Natural killer cell (primary cell): ENCODE measurements at regions not wholly inside any gene's neighbourhood (a gene's known extent, or its start where the extent isn't known, plus 50 kb on each side); places are given as distances from the start of the nearest gene placed in this dataset.

Experiments
- ATAC-seq, 3 donors: fragments of 150-1000 bp in 2 of 3; fragments of 200-7000 bp in 1 of 3; cut with Tn5 transposase; 1 replicate in 1 of 3; 2 replicates in 2 of 3; pipeline ENCODE4 v1.10.0; 2021; ENCODE audit warnings: mild to moderate bottlenecking in 2 of 3, moderate library complexity in 2 of 3
- DNase-seq, 2 donors: peaks; one replicate each; pipeline versions ENCODE4 v3.0.0 to v3.0.0-alpha.2; 2013 to 2021; ENCODE audit warnings: mixed read lengths in 1 of 2
- H3K27ac ChIP-seq: one replicate; pipeline ENCODE4 v1.5.1; 2013; ENCODE audit warnings: mild to moderate bottlenecking, low read length
- H3K27me3 ChIP-seq: one replicate; pipeline ENCODE4 v1.6.1; 2013; ENCODE audit warnings: low read length; ENCODE audit not compliant: control insufficient read depth, insufficient read depth
- H3K36me3 ChIP-seq: one replicate; pipeline ENCODE4 v1.6.1; 2013; ENCODE audit warnings: low read length; ENCODE audit not compliant: control insufficient read depth, insufficient read depth
- H3K4me1 ChIP-seq: one replicate; pipeline ENCODE4 v1.6.1; 2013; ENCODE audit warnings: low read length; ENCODE audit not compliant: control insufficient read depth, insufficient read depth
- H3K4me3 ChIP-seq: one replicate; pipeline ENCODE4 v1.5.1; 2013; ENCODE audit warnings: low read length
- H3K9me3 ChIP-seq: one replicate; pipeline ENCODE4 v1.6.1; 2013; ENCODE audit warnings: low read length; ENCODE audit not compliant: control insufficient read depth, insufficient read depth
- H3K27ac Mint-ChIP-seq, 2 donors: one replicate each; pipeline ENCODE4 v1.8.0; 2022; ENCODE audit warnings: mild to moderate bottlenecking in 2 of 2, mixed read lengths in 2 of 2, moderate library complexity in 1 of 2
- H3K27me3 Mint-ChIP-seq, 2 donors: one replicate each; pipeline ENCODE4 v1.8.0; 2022; ENCODE audit warnings: low read depth in 2 of 2, mixed read lengths in 2 of 2
- H3K36me3 Mint-ChIP-seq: one replicate; pipeline ENCODE4 v1.8.0; 2022; ENCODE audit warnings: mixed read lengths
- H3K4me1 Mint-ChIP-seq, 2 donors: one replicate each; pipeline ENCODE4 v1.8.0; 2022; ENCODE audit warnings: mixed read lengths in 2 of 2
- H3K4me3 Mint-ChIP-seq: one replicate; pipeline ENCODE4 v1.8.0; 2022; ENCODE audit warnings: mild to moderate bottlenecking, moderate library complexity, mixed read lengths
- H3K9me3 Mint-ChIP-seq, 2 donors: one replicate each; pipeline ENCODE4 v1.8.0; 2022; ENCODE audit warnings: mixed read lengths in 2 of 2
- WGBS: methylation state at CpG from one replicate; pipeline ENCODE4 v1.1.7; 2013; ENCODE audit warnings: missing lambda C conversion rate; ENCODE audit not compliant: insufficient coverage; 5-methylcytosine and 5-hydroxymethylcytosine counted together
- intact Hi-C: fragments of 100-400 bp; cut with micrococcal nuclease; formaldehyde crosslinking; loops from one replicate; pipeline ENCODE4 v1.14.2; 2022
- TF ChIP-seq, protein P1 (sequence below): fragments of 200-600 bp; IDR thresholded peaks from one replicate; pipeline ENCODE4 v1.8.0; 2022; ENCODE audit warnings: antibody characterized with exemption

DNA sequence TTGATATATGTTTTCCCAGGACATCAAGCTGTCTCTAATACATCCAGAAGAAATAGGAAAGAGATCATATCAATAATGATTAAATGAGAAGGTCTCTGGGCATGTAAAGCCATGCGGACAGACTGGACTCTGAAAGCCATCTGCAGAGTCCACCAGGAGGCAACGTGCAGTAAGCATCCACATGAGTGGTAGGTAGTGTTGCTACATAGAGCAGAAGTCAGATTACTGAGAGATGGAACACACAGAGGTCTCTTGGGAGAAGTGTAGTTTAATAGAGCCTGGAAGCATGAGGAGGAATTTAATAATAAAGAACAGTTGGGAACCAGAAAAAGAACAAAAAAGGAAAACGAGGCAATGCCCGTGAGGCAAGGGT is 758.1 kb upstream of the DDX18 start:
- H3K9me3 Mint-ChIP-seq: peaks cover 16 to 30% of the 10 kb centered on the region in 2 donors
- WGBS: 97% methylated on average over 4 of the region's 4 CpGs

DNA sequence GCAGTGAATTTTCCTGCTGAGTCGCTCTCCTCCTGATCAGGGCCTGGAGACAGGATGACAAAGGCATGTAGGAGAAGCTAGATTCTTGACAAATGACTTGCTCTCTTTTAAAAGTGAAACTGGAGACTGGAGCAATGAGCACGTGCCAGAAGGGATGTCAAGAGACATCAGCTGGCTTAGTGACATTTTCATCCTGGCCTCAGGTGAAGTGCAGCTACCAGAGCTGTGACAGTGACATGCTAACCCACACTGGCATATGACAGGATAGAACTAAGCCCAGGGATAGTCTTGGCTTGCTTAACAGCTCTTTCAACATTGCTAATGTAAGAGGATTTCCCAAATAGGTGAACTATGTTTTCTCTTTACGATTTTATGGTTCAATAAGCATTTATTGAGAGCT is 757.5 kb upstream of the DDX18 start:
- no peak for ATAC-seq
- Mint-ChIP-seq H3K27me3 (no peaks in the 10 kb centered on the region), H3K4me1 (no peaks in the 10 kb centered on the region), H3K9me3 (peaks cover 16 to 32% of the 10 kb centered on the region in 2 donors), H3K4me3 (no peak overlapping the region), H3K36me3 (no peaks in the 10 kb centered on the region), H3K27ac (no peak overlapping the region)
- Histone ChIP-seq H3K36me3 (no peaks in the 10 kb centered on the region), H3K9me3 (peaks cover 19% of the 10 kb centered on the region), H3K27ac (no peak overlapping the region), H3K27me3 (no peaks in the 10 kb centered on the region), H3K4me3 (no peak overlapping the region), H3K4me1 (no peaks in the 10 kb centered on the region)
- DNase-seq: no peak
- WGBS: 66% methylated on average over 2 of the region's 3 CpGs
- TF ChIP-seq, protein P1, sequence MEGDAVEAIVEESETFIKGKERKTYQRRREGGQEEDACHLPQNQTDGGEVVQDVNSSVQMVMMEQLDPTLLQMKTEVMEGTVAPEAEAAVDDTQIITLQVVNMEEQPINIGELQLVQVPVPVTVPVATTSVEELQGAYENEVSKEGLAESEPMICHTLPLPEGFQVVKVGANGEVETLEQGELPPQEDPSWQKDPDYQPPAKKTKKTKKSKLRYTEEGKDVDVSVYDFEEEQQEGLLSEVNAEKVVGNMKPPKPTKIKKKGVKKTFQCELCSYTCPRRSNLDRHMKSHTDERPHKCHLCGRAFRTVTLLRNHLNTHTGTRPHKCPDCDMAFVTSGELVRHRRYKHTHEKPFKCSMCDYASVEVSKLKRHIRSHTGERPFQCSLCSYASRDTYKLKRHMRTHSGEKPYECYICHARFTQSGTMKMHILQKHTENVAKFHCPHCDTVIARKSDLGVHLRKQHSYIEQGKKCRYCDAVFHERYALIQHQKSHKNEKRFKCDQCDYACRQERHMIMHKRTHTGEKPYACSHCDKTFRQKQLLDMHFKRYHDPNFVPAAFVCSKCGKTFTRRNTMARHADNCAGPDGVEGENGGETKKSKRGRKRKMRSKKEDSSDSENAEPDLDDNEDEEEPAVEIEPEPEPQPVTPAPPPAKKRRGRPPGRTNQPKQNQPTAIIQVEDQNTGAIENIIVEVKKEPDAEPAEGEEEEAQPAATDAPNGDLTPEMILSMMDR: no peak
- intact Hi-C loops: no loop called here

More for the DNA sequence above, 758.1 kb upstream of the DDX18 start:
- no peak overlapping the region for H3K27ac Mint-ChIP-seq
- ATAC-seq: no peak
- intact Hi-C loops: no loop called here
- no peaks in the 10 kb centered on the region for H3K36me3 Mint-ChIP-seq
- no peak for DNase-seq
- no peaks in the 10 kb centered on the region for H3K4me1 Mint-ChIP-seq
- H3K9me3 ChIP-seq: peaks cover 19% of the 10 kb centered on the region
- H3K4me3 ChIP-seq: no peak overlapping the region
- H3K36me3 ChIP-seq: no peaks in the 10 kb centered on the region
- TF ChIP-seq, protein P1: no peak
- no peak overlapping the region for H3K27ac ChIP-seq
- H3K27me3 ChIP-seq: no peaks in the 10 kb centered on the region
- H3K27me3 Mint-ChIP-seq: no peaks in the 10 kb centered on the region
- no peak overlapping the region for H3K4me3 Mint-ChIP-seq
- no peaks in the 10 kb centered on the region for H3K4me1 ChIP-seq

DNA sequence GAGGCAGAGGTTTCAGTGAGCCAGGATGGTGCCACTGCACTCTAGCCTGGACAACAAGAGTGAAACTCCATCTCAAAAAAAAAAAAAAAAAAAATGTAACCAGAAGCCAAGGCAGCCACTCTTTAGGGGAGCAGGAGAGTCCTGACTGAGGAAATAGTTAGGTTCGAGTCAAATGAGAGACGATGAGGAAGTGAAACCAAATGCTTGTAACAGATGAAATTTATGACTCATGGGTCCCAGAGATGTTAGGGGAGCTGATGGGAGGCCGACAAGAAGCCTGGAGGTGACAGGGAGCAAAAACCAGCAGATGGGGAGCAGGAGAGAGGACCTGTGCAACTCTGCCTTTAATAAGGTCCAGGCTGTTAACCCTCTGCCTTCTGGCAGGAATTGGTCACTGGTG is 756.1 kb upstream of the DDX18 start:
- intact Hi-C loops: no loop called here
- no peak for ATAC-seq
- Histone ChIP-seq H3K4me3 (no peak overlapping the region), H3K4me1 (no peaks in the 10 kb centered on the region), H3K27ac (no peak overlapping the region), H3K36me3 (no peaks in the 10 kb centered on the region), H3K9me3 (peaks cover 19% of the 10 kb centered on the region), H3K27me3 (no peaks in the 10 kb centered on the region)
- Mint-ChIP-seq H3K9me3 (peaks cover 13 to 33% of the 10 kb centered on the region in 2 donors), H3K4me1 (no peaks in the 10 kb centered on the region), H3K27ac (no peak overlapping the region), H3K27me3 (no peaks in the 10 kb centered on the region), H3K36me3 (no peaks in the 10 kb centered on the region), H3K4me3 (no peak overlapping the region)
- TF ChIP-seq, protein P1: no peak
- 6% methylated on average over 3 of the region's 3 CpGs for WGBS
- no peak for DNase-seq

DNA sequence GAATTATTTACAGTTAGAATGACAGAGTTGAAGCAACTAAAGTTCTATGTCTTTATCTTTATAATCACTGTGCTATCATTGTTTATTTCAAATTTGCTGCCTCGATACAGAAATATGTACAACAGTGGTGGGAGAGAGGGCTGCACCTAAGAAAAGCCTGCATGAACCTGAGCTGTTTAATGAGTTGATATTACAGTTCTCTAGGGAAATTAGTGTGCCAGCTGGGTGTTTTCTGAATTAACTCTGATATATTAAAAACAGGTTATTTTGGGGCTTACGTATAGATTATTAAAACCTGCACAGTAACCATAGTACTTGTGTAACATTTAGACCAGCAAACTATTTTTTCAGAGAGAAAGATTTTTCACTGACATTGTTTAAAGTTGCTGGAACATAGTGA is 750.5 kb upstream of the DDX18 start:
- no peak overlapping the region for H3K4me3 ChIP-seq
- no peaks in the 10 kb centered on the region for H3K4me1 ChIP-seq
- ATAC-seq (no peak), DNase-seq (no peak)
- peaks cover 2% of the 10 kb centered on the region for H3K9me3 ChIP-seq
- TF ChIP-seq, protein P1: no peak
- Mint-ChIP-seq H3K27me3 (no peaks in the 10 kb centered on the region), H3K9me3 (peaks cover 11 to 21% of the 10 kb centered on the region in 2 donors), H3K27ac (no peak overlapping the region), H3K4me1 (no peaks in the 10 kb centered on the region), H3K36me3 (peaks cover 7% of the 10 kb centered on the region), H3K4me3 (no peak overlapping the region)
- 85% methylated on average over 1 of the region's 2 CpGs for WGBS
- H3K27ac ChIP-seq: no peak overlapping the region
- H3K27me3 ChIP-seq: no peaks in the 10 kb centered on the region
- intact Hi-C loops: no loop called here
- no peaks in the 10 kb centered on the region for H3K36me3 ChIP-seq
